ENCODE measurements at regions not wholly inside any gene's neighbourhood (a gene's known extent, or its start where the extent isn't known, plus 50 kb on each side); places are given as distances from the start of the nearest gene placed in this dataset.

DNA sequence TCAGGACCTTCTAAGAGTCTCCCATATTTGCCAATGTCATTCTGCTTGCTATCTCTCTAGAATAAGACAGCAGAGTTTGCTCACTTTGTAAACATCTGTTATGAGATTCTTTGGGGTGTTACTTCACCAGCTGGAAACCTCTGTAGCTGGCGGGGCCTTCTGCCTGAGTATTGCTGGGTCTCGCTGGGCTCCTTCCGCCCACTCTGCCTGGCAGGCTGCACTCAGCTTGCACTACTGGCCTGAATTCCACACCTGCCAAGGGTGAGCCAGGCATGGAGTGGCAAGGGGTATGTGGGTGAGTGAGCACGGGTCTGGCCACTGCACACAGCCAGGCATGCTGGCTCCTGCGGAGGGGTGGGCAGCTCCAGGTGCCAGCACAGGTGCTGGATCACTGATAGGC lies 267.3 kb upstream of the PDE3A start:
- Mint-ChIP-seq H3K4me1 (peaks cover 21% of the 10 kb centered on the region), H3K36me3 (peaks cover 2% of the 10 kb centered on the region; the same call in 1 of the 2 replicates), H3K27ac (no peak overlapping the region), H3K27me3 (ENCODE audit: low read depth) (no peaks in the 10 kb centered on the region), H3K4me3 (no peak overlapping the region), H3K9me3 (peaks cover 4% of the 10 kb centered on the region; the same call in 1 of the 2 replicates)
- no peak for TF ChIP-seq ZNF281 (CRISPR knock-in tag; IDR thresholded peaks at IDR 0.05)
- TF ChIP-seq AR (CRISPR knock-in tag; IDR thresholded peaks at IDR 0.05), result no peak
- TF ChIP-seq ZNF263 (CRISPR knock-in tag; IDR thresholded peaks at IDR 0.05; ENCODE audit: low read depth), result no peak
- TF ChIP-seq OVOL2 (CRISPR knock-in tag; IDR thresholded peaks at IDR 0.05; ENCODE audit: borderline replicate concordance), result no peak
- TF ChIP-seq USF2 (CRISPR knock-in tag; IDR thresholded peaks at IDR 0.05), result no peak
- TF ChIP-seq ZNF416 (CRISPR knock-in tag; IDR thresholded peaks at IDR 0.05), result no peak
- TF ChIP-seq, protein P1, sequence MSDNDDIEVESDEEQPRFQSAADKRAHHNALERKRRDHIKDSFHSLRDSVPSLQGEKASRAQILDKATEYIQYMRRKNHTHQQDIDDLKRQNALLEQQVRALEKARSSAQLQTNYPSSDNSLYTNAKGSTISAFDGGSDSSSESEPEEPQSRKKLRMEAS (CRISPR knock-in tag; IDR thresholded peaks at IDR 0.05), result no peak
- TF ChIP-seq ETV6 (CRISPR knock-in tag; IDR thresholded peaks at IDR 0.05), result no peak
- no peak for TF ChIP-seq FOXJ3 (CRISPR knock-in tag; IDR thresholded peaks at IDR 0.05; ENCODE audit: borderline replicate concordance)
- ChIA-PET POLR2A (no interaction called here), CTCF (no interaction called here)
- DNase-seq (ENCODE audit: low spot score) (no peak), ATAC-seq (no peak)

- no peak overlapping the region for H3K27ac Mint-ChIP-seq
- ATAC-seq (no peak), DNase-seq (ENCODE audit: low spot score) (no peak)
- CTCF ChIA-PET, result no interaction called here
- H3K4me3 Mint-ChIP-seq, result no peak overlapping the region
- POLR2A ChIA-PET, result no interaction called here
- TF ChIP-seq ZNF281 (CRISPR knock-in tag; IDR thresholded peaks at IDR 0.05) (no peak), ZNF317 (CRISPR knock-in tag; IDR thresholded peaks at IDR 0.05; ENCODE audit: borderline replicate concordance, low read depth) (no peak), SMAD4 (CRISPR knock-in tag; IDR thresholded peaks at IDR 0.05) (no peak), TEAD4 (CRISPR knock-in tag; IDR thresholded peaks at IDR 0.05) (no peak), FOXP4 (CRISPR knock-in tag; IDR thresholded peaks at IDR 0.05) (no peak), IRF2 (CRISPR knock-in tag; IDR thresholded peaks at IDR 0.05; ENCODE audit: borderline replicate concordance, low read depth) (no peak), FOXP1 (CRISPR knock-in tag; IDR thresholded peaks at IDR 0.05; ENCODE audit: borderline replicate concordance) (no peak), NFATC4 (CRISPR knock-in tag; IDR thresholded peaks at IDR 0.05) (no peak), MLX (CRISPR knock-in tag; IDR thresholded peaks at IDR 0.05) (no peak)
- TF ChIP-seq, protein P2, sequence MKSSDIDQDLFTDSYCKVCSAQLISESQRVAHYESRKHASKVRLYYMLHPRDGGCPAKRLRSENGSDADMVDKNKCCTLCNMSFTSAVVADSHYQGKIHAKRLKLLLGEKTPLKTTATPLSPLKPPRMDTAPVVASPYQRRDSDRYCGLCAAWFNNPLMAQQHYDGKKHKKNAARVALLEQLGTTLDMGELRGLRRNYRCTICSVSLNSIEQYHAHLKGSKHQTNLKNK (CRISPR knock-in tag; IDR thresholded peaks at IDR 0.05), result no peak
- TF ChIP-seq, protein P3, sequence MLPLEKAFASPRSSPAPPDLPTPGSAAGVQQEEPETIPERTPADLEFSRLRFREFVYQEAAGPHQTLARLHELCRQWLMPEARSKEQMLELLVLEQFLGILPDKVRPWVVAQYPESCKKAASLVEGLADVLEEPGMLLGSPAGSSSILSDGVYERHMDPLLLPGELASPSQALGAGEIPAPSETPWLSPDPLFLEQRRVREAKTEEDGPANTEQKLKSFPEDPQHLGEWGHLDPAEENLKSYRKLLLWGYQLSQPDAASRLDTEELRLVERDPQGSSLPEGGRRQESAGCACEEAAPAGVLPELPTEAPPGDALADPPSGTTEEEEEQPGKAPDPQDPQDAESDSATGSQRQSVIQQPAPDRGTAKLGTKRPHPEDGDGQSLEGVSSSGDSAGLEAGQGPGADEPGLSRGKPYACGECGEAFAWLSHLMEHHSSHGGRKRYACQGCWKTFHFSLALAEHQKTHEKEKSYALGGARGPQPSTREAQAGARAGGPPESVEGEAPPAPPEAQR (CRISPR knock-in tag; IDR thresholded peaks at IDR 0.05), result no peak
- peaks cover 13% of the 10 kb centered on the region for H3K36me3 Mint-ChIP-seq
- H3K9me3 Mint-ChIP-seq, result peaks cover 17% of the 10 kb centered on the region
- H3K4me1 Mint-ChIP-seq, result peaks cover 20% of the 10 kb centered on the region
- no peaks in the 10 kb centered on the region for H3K27me3 Mint-ChIP-seq (ENCODE audit: low read depth)
Measured at GRCh38 chr12:20105943-20106342, 262.4 kb upstream of the PDE3A start.
